ENCODE measurements at regions not wholly inside any gene's neighbourhood (a gene's known extent, or its start where the extent isn't known, plus 50 kb on each side); places are given as distances from the start of the nearest gene placed in this dataset.
"Not testable (repeated sequence)": the region's sequence is repeated elsewhere in the genome, so short reads cannot be mapped to it uniquely, and the experiment has no call there.

GRCh38 chr3:176055836-176056235 is 1141.4 kb downstream of the TBL1XR1 start:
- Mint-ChIP-seq H3K4me1 (no peaks in the 10 kb centered on the region), H3K27me3 (no peaks in the 10 kb centered on the region), H3K9me3 (ENCODE audit: low read depth) (peaks cover 10% of the 10 kb centered on the region), H3K27ac (no peak overlapping the region), H3K36me3 (ENCODE audit: low read depth) (no peaks in the 10 kb centered on the region), H3K4me3 (no peak overlapping the region)
- CTCF ChIA-PET = interaction anchor here (0.7 kb wide), 1 partner anchor 13 kb away, joined by 4 read pairs; no protein-coding TSS in a partner anchor
- POLR2A ChIA-PET = no interaction called here
- no peak for DNase-seq
- intact Hi-C loops (cut with DNase I, micrococcal nuclease) = no loop called here
- no peak for ATAC-seq

- no peaks in the 10 kb centered on the region for H3K36me3 Mint-ChIP-seq (ENCODE audit: low read depth)
- H3K27ac Mint-ChIP-seq = no peak overlapping the region
- no peaks in the 10 kb centered on the region for H3K27me3 Mint-ChIP-seq
- intact Hi-C loops (cut with DNase I, micrococcal nuclease) = no loop called here
- peaks cover 8% of the 10 kb centered on the region for H3K9me3 Mint-ChIP-seq (ENCODE audit: low read depth)
- ChIA-PET CTCF (no interaction called here), POLR2A (no interaction called here)
- no peaks in the 10 kb centered on the region for H3K4me1 Mint-ChIP-seq
- no peak overlapping the region for H3K4me3 Mint-ChIP-seq
- no peak for ATAC-seq
- DNase-seq = no peak
These were observed 1145.5 kb downstream of the TBL1XR1 start for GRCh38 chr3:176051766-176052165.

- Mint-ChIP-seq H3K27ac (no peak overlapping the region), H3K36me3 (ENCODE audit: low read depth) (no peaks in the 10 kb centered on the region), H3K27me3 (no peaks in the 10 kb centered on the region), H3K9me3 (ENCODE audit: low read depth) (peaks cover 5% of the 10 kb centered on the region), H3K4me1 (no peaks in the 10 kb centered on the region), H3K4me3 (no peak overlapping the region)
- intact Hi-C loops (cut with DNase I, micrococcal nuclease) = no loop called here
- DNase-seq (no peak), ATAC-seq (no peak)
- ChIA-PET CTCF (no interaction called here), POLR2A (no interaction called here)
These were observed 1150.6 kb downstream of the TBL1XR1 start for GRCh38 chr3:176046703-176047102.

- ATAC-seq (no peak), DNase-seq (no peak)
- Mint-ChIP-seq H3K27me3 (no peaks in the 10 kb centered on the region), H3K36me3 (ENCODE audit: low read depth) (no peaks in the 10 kb centered on the region), H3K27ac (no peak overlapping the region), H3K9me3 (ENCODE audit: low read depth) (peaks cover 7% of the 10 kb centered on the region), H3K4me1 (no peaks in the 10 kb centered on the region), H3K4me3 (no peak overlapping the region)
- ChIA-PET POLR2A (no interaction called here), CTCF (no interaction called here)
- intact Hi-C loops (cut with DNase I, micrococcal nuclease) = no loop called here
These were observed 1155.5 kb downstream of the TBL1XR1 start for GRCh38 chr3:176041812-176042211.

GRCh38 chr3:176041185-176041584 is 1156.1 kb downstream of the TBL1XR1 start:
- ChIA-PET POLR2A (no interaction called here), CTCF (no interaction called here)
- Mint-ChIP-seq H3K4me1 (no peaks in the 10 kb centered on the region), H3K27me3 (no peaks in the 10 kb centered on the region), H3K36me3 (ENCODE audit: low read depth) (no peaks in the 10 kb centered on the region), H3K27ac (no peak overlapping the region), H3K4me3 (no peak overlapping the region), H3K9me3 (ENCODE audit: low read depth) (peaks cover 11% of the 10 kb centered on the region)
- intact Hi-C loops (cut with DNase I, micrococcal nuclease) = no loop called here
- ATAC-seq = no peak
- DNase-seq = no peak

GRCh38 chr3:176037636-176038035 is 1159.6 kb downstream of the TBL1XR1 start:
- ChIA-PET POLR2A (no interaction called here), CTCF (no interaction called here)
- Mint-ChIP-seq H3K4me1 (no peaks in the 10 kb centered on the region), H3K36me3 (ENCODE audit: low read depth) (no peaks in the 10 kb centered on the region), H3K4me3 (no peak overlapping the region), H3K9me3 (ENCODE audit: low read depth) (peaks cover 16% of the 10 kb centered on the region), H3K27ac (no peak overlapping the region), H3K27me3 (no peaks in the 10 kb centered on the region)
- no peak for DNase-seq
- no peak for ATAC-seq
- intact Hi-C loops (cut with DNase I, micrococcal nuclease) = no loop called here

- no peaks in the 10 kb centered on the region for H3K4me1 Mint-ChIP-seq
- no peaks in the 10 kb centered on the region for H3K27me3 Mint-ChIP-seq
- DNase-seq = no peak
- intact Hi-C loops (cut with DNase I, micrococcal nuclease) = no loop called here
- peaks cover 17% of the 10 kb centered on the region for H3K9me3 Mint-ChIP-seq (ENCODE audit: low read depth)
- no peak overlapping the region for H3K4me3 Mint-ChIP-seq
- no peak overlapping the region for H3K27ac Mint-ChIP-seq
- no peak for ATAC-seq
- ChIA-PET POLR2A (no interaction called here), CTCF (no interaction called here)
- no peaks in the 10 kb centered on the region for H3K36me3 Mint-ChIP-seq (ENCODE audit: low read depth)
These were observed 1165.2 kb downstream of the TBL1XR1 start for GRCh38 chr3:176032043-176032442.

GRCh38 chr3:176016203-176016602 is 1157.1 kb downstream of the NAALADL2 start:
- intact Hi-C loops (cut with DNase I, micrococcal nuclease); H3K27ac Mint-ChIP-seq; H3K27me3 Mint-ChIP-seq; H3K4me1 Mint-ChIP-seq; POLR2A ChIA-PET; H3K9me3 Mint-ChIP-seq (ENCODE audit: low read depth); H3K4me3 Mint-ChIP-seq; CTCF ChIA-PET; H3K36me3 Mint-ChIP-seq (ENCODE audit: low read depth); ATAC-seq; DNase-seq: not testable (repeated sequence)

GRCh38 chr3:176015228-176015627 is 1156.1 kb downstream of the NAALADL2 start:
- H3K36me3 Mint-ChIP-seq (ENCODE audit: low read depth); H3K4me3 Mint-ChIP-seq; POLR2A ChIA-PET: not testable (repeated sequence)

GRCh38 chr3:176009256-176009655 is 1150.1 kb downstream of the NAALADL2 start:
- Mint-ChIP-seq H3K27me3 (no peaks in the 10 kb centered on the region), H3K4me1 (no peaks in the 10 kb centered on the region), H3K9me3 (ENCODE audit: low read depth) (peaks cover 4% of the 10 kb centered on the region), H3K36me3 (ENCODE audit: low read depth) (no peaks in the 10 kb centered on the region), H3K4me3 (no peak overlapping the region), H3K27ac (no peak overlapping the region)
- ChIA-PET POLR2A (no interaction called here), CTCF (no interaction called here)
- intact Hi-C loops (cut with DNase I, micrococcal nuclease) = no loop called here
- ATAC-seq (no peak), DNase-seq (no peak)

More at GRCh38 chr3:176015228-176015627, 1156.1 kb downstream of the NAALADL2 start:
- H3K27ac Mint-ChIP-seq; intact Hi-C loops (cut with DNase I, micrococcal nuclease); H3K4me1 Mint-ChIP-seq; DNase-seq; ATAC-seq; H3K27me3 Mint-ChIP-seq; H3K9me3 Mint-ChIP-seq (ENCODE audit: low read depth): not testable (repeated sequence)
- CTCF ChIA-PET = interaction anchor here (0.9 kb wide), 1 partner anchor 18 kb away, joined by 3 read pairs; no protein-coding TSS in a partner anchor

- Mint-ChIP-seq H3K27me3 (no peaks in the 10 kb centered on the region), H3K27ac (no peak overlapping the region)
These were observed 1146.4 kb downstream of the NAALADL2 start for GRCh38 chr3:176005564-176005963.

GRCh38 chr3:175989161-175989560 is 1130.0 kb downstream of the NAALADL2 start:
- Mint-ChIP-seq H3K36me3 (ENCODE audit: low read depth) (no peaks in the 10 kb centered on the region), H3K4me1 (no peaks in the 10 kb centered on the region), H3K4me3 (no peak overlapping the region), H3K9me3 (ENCODE audit: low read depth) (peaks cover 15% of the 10 kb centered on the region), H3K27ac (no peak overlapping the region), H3K27me3 (no peaks in the 10 kb centered on the region)
- no peak for DNase-seq
- intact Hi-C loops (cut with DNase I, micrococcal nuclease) = no loop called here
- POLR2A ChIA-PET = no interaction called here
- CTCF ChIA-PET = no interaction called here
- no peak for ATAC-seq

More at GRCh38 chr3:176005564-176005963, 1146.4 kb downstream of the NAALADL2 start:
- DNase-seq (no peak), ATAC-seq (no peak)
- intact Hi-C loops (cut with DNase I, micrococcal nuclease) = no loop called here
- CTCF ChIA-PET = no interaction called here
- POLR2A ChIA-PET = no interaction called here
- H3K9me3 Mint-ChIP-seq (ENCODE audit: low read depth) = peaks cover 2% of the 10 kb centered on the region
- no peaks in the 10 kb centered on the region for H3K4me1 Mint-ChIP-seq
- no peak overlapping the region for H3K4me3 Mint-ChIP-seq
- H3K36me3 Mint-ChIP-seq (ENCODE audit: low read depth) = no peaks in the 10 kb centered on the region

- Mint-ChIP-seq H3K9me3 (ENCODE audit: low read depth) (peaks cover 11% of the 10 kb centered on the region), H3K36me3 (ENCODE audit: low read depth) (no peaks in the 10 kb centered on the region), H3K27ac (no peak overlapping the region), H3K4me3 (no peak overlapping the region), H3K4me1 (no peaks in the 10 kb centered on the region), H3K27me3 (no peaks in the 10 kb centered on the region)
- ChIA-PET CTCF (no interaction called here), POLR2A (no interaction called here)
- intact Hi-C loops (cut with DNase I, micrococcal nuclease) = no loop called here
- no peak for ATAC-seq
- DNase-seq = no peak
These were observed 1129.3 kb downstream of the NAALADL2 start for GRCh38 chr3:175988401-175988800.

Measured in activated CD4-positive, alpha-beta T cell treated with anti-CD3 and anti-CD28 coated beads for 36 hours (primary cell).